Heart right ventricle (tissue), 16 donors: ENCODE measurements at regions not wholly inside any gene's neighbourhood (a gene's known extent, or its start where the extent isn't known, plus 50 kb on each side); places are given as distances from the start of the nearest gene placed in this dataset.

Source experiments
- ATAC-seq, 8 donors: fragments of 200-7000 bp; cut with Tn5 transposase; one replicate each; pipeline ENCODE4 v1.9.1; 2020; ENCODE audit warnings: mild to moderate bottlenecking in 8 of 8, moderate library complexity in 8 of 8, moderate number of reproducible peaks in 1 of 8
- DNase-seq, 2 donors: peaks; one replicate each; pipeline ENCODE4 v3.0.0-alpha.2; 2020
- H3K27ac ChIP-seq, 10 donors: fragments of 200-600 bp; sonication (generic) in 2 of 10; one replicate each; pipeline versions ENCODE4 v1.5.0 to v1.8.0; 2020 to 2022; ENCODE audit warnings: mild to moderate bottlenecking in 3 of 10
- H3K27me3 ChIP-seq, 7 donors: fragments of 200-600 bp; one replicate each; pipeline ENCODE4 v1.8.0; 2021 to 2022; ENCODE audit warnings: mild to moderate bottlenecking in 2 of 7
- H3K36me3 ChIP-seq, 9 donors: fragments of 200-600 bp; sonication (generic) in 1 of 9; one replicate each; pipeline versions ENCODE4 v1.5.0 to v1.8.0; 2020 to 2022; ENCODE audit warnings: mild to moderate bottlenecking in 2 of 9
- H3K4me1 ChIP-seq, 9 donors: fragments of 200-600 bp; sonication (generic) in 1 of 9; one replicate each; pipeline versions ENCODE4 v1.5.0 to v1.8.0; 2020 to 2022; ENCODE audit warnings: mild to moderate bottlenecking in 4 of 9
- H3K4me3 ChIP-seq, 10 donors: fragments of 200-600 bp; sonication (generic) in 2 of 10; one replicate each; pipeline versions ENCODE4 v1.5.0 to v1.8.0; 2020 to 2022; ENCODE audit warnings: mild to moderate bottlenecking in 7 of 10, moderate library complexity in 2 of 10
- H3K9me3 ChIP-seq, 11 donors: fragments of 200-600 bp in 10 of 11; sonication (generic) in 2 of 11; one replicate each; pipeline versions ENCODE4 v1.5.0 to v1.8.0; 2013 to 2022; ENCODE audit warnings: mild to moderate bottlenecking in 2 of 11, control low read depth in 1 of 11, moderate library complexity in 1 of 11
- CTCF ChIP-seq, 9 donors: fragments of 200-600 bp; sonication (generic) in 2 of 9; IDR thresholded peaks; one replicate each; pipeline versions ENCODE4 v1.5.0 to v1.8.0; 2021 to 2022; ENCODE audit warnings: antibody characterized with exemption in 9 of 9, mild to moderate bottlenecking in 5 of 9, moderate library complexity in 1 of 9
- WGBS, 2 donors: extraction: QIAGEN DNeasy Blood & Tissue Kit; methylation state at CpG; one replicate each; pipeline ENCODE4 v1.1.7; 2013; ENCODE audit warnings: inconsistent platforms in 1 of 2; 5-methylcytosine and 5-hydroxymethylcytosine counted together
- intact Hi-C, 10 donors: fragments of 100-400 bp; cut with DNase I; formaldehyde crosslinking; loops; one replicate each; pipeline versions ENCODE4 v1.11.1 to v1.14.2; 2022
- donor health status: Arrhythmogenic right ventricular cardiomyopathy.
- donor health status: ischemic (EF 13 %, LVEDD 7.1; RV severe dilation, severe dysfunction).
- donor health status: healthy with polysubstance abuse.
- donor health status: DM: no; HTN: yes; CAD: no.
- donor health status: DM: no; HTN: no; CAD: no.
- donor health status: ischemic (EF 25% LVEDD 6.9; RV normal size, moderate dysfunction).
- donor health status: ischemic (EF 25% LVEDD 5.7; RV mildly dilated, moderate dysfunction).
- donor health status: healthy.
- donor health status: DM: yes; HTN: yes; CAD: no.
- donor health status: Ischemic cardiomyopathy.
- donor health status: ischemic (EF 35%, LVEDD 5.7; RV mildly dilated, moderate dysfunction).
- donor health status: nonischemic (EF 11% LVEDD 7.7; RV severe dilation, severe dysfunction).
- donor health status: DM: yes; HTN: yes; CAD: no.
- donor health status: PGD.
- donor health status: ischemic (EF 29% LVEDD 5.4; RV normal size, mild dysfunction).
- donor health status: nonischemic (EF 23%, LVEDD 6.1; RV moderate dilation, normal function).

GRCh38 chr6:153553627-153554026 is 422.5 kb upstream of the RGS17 start:
- Histone ChIP-seq H3K27ac (no peak overlapping the region), H3K4me3 (no peak overlapping the region), H3K27me3 (no peaks in the 10 kb centered on the region), H3K4me1 (no peaks in the 10 kb centered on the region), H3K36me3 (no peaks in the 10 kb centered on the region), H3K9me3 (no peaks in the 10 kb centered on the region)
- TF ChIP-seq CTCF (IDR thresholded peaks at IDR 0.05), result peak in 6 of 9 donors; percentile 11 to 41 (median 16)
- 80 to 96% methylated on average over 1 of the region's 1 CpG for WGBS, 2 donors
- intact Hi-C loops, result no loop called here
- ATAC-seq, result no peak
- no peak for DNase-seq

- TF ChIP-seq CTCF (IDR thresholded peaks at IDR 0.05), result no peak
- peaks cover 0 to 16% (median 0%) of the 10 kb centered on the region in 11 donors for H3K9me3 ChIP-seq
These were observed 408.5 kb upstream of the RGS17 start for GRCh38 chr6:153539602-153540001.

GRCh38 chr6:153538491-153538890 is 407.4 kb upstream of the RGS17 start:
- ATAC-seq, result no peak
- TF ChIP-seq CTCF (IDR thresholded peaks at IDR 0.05), result no peak
- intact Hi-C loops, result no loop called here
- WGBS, 2 donors, result 61% methylated on average over 1 of the region's 1 CpG
- H3K27ac ChIP-seq, result no peak overlapping the region
- no peak for DNase-seq
- H3K36me3 ChIP-seq, result no peaks in the 10 kb centered on the region
- H3K4me3 ChIP-seq, result no peak overlapping the region
- no peaks in the 10 kb centered on the region for H3K27me3 ChIP-seq
- H3K4me1 ChIP-seq, result no peaks in the 10 kb centered on the region
- peaks cover 0 to 7% (median 0%) of the 10 kb centered on the region in 11 donors for H3K9me3 ChIP-seq

More at GRCh38 chr6:153539602-153540001, 408.5 kb upstream of the RGS17 start:
- Histone ChIP-seq H3K27ac (no peak overlapping the region), H3K27me3 (no peaks in the 10 kb centered on the region), H3K4me1 (no peaks in the 10 kb centered on the region), H3K36me3 (no peaks in the 10 kb centered on the region), H3K4me3 (no peak overlapping the region)
- DNase-seq (no peak), ATAC-seq (no peak)
- 83 to 86% methylated on average over 2 of the region's 2 CpGs for WGBS, 2 donors
- intact Hi-C loops, result loop anchor here in 1 of 10 donors (10.0 kb wide), 1 partner anchor 515 kb away; no protein-coding TSS in a partner anchor

GRCh38 chr6:153537422-153537821 is 406.3 kb upstream of the RGS17 start:
- DNase-seq (no peak), ATAC-seq (no peak)
- H3K4me3 ChIP-seq, result no peak overlapping the region
- intact Hi-C loops, result no loop called here
- H3K27me3 ChIP-seq, result no peaks in the 10 kb centered on the region
- no peaks in the 10 kb centered on the region for H3K36me3 ChIP-seq
- no peaks in the 10 kb centered on the region for H3K4me1 ChIP-seq
- peaks cover 0 to 5% (median 0%) of the 10 kb centered on the region in 11 donors for H3K9me3 ChIP-seq
- whole genome bisulfite sequencing, 2 donors, result 61 to 68% methylated on average over 1 of the region's 1 CpG
- TF ChIP-seq CTCF (IDR thresholded peaks at IDR 0.05), result no peak
- H3K27ac ChIP-seq, result no peak overlapping the region
